ENCODE measurements at regions not wholly inside any gene's neighbourhood (a gene's known extent, or its start where the extent isn't known, plus 50 kb on each side); places are given as distances from the start of the nearest gene placed in this dataset.
"Not testable (repeated sequence)": the region's sequence is repeated elsewhere in the genome, so short reads cannot be mapped to it uniquely, and the experiment has no call there.

GRCh38 chr5:102617191-102618187 is 118.7 kb upstream of the SLCO6A1 start:
- no peak for DNase-seq

- no peak for DNase-seq
Measured at GRCh38 chr5:102622262-102622661, 123.5 kb upstream of the SLCO6A1 start.

- no peak for DNase-seq
Measured at GRCh38 chr5:102623329-102624065, 124.7 kb upstream of the SLCO6A1 start.

- no peak for DNase-seq
Measured at GRCh38 chr5:102624405-102624804, 125.6 kb upstream of the SLCO6A1 start.

- DNase-seq = no peak
Measured at GRCh38 chr5:102625468-102625867, 126.7 kb upstream of the SLCO6A1 start.

GRCh38 chr5:102625928-102626327 is 127.1 kb upstream of the SLCO6A1 start:
- no peak for DNase-seq

- no peak for DNase-seq
Measured at GRCh38 chr5:102627315-102627714, 127.8 kb upstream of the PAM start.

GRCh38 chr5:102628441-102629175 is 126.5 kb upstream of the PAM start:
- DNase-seq = no peak

GRCh38 chr5:102629827-102630605 is 125.1 kb upstream of the PAM start:
- no peak for DNase-seq

- DNase-seq = not testable (repeated sequence)
Measured at GRCh38 chr5:102635399-102635798, 119.7 kb upstream of the PAM start.

GRCh38 chr5:102638316-102638715 is 116.8 kb upstream of the PAM start:
- no peak for DNase-seq

GRCh38 chr5:102638912-102639652 is 116.0 kb upstream of the PAM start:
- DNase-seq = no peak

GRCh38 chr5:102649731-102650130 is 105.4 kb upstream of the PAM start:
- DNase-seq = no peak

GRCh38 chr5:102651466-102651865 is 103.6 kb upstream of the PAM start:
- no peak for DNase-seq

GRCh38 chr5:102654559-102655349 is 100.4 kb upstream of the PAM start:
- no peak for DNase-seq

GRCh38 chr5:102659151-102659550 is 96.0 kb upstream of the PAM start:
- no peak for DNase-seq

GRCh38 chr5:102660111-102660510 is 95.0 kb upstream of the PAM start:
- DNase-seq = no peak

GRCh38 chr5:102663749-102664530 is 91.2 kb upstream of the PAM start:
- DNase-seq = no peak

- no peak for DNase-seq
Measured at GRCh38 chr5:102664616-102665335, 90.3 kb upstream of the PAM start.

All from stimulated activated CD4-positive, alpha-beta T cell treated with anti-CD3 and anti-CD28 coated beads, Interleukin-1b, Interleukin-23, amount 100 ng/mL, for 48 hours (primary cell).